Posterior cingulate gyrus (tissue), 11 donors: ENCODE measurements at regions not wholly inside any gene's neighbourhood (a gene's known extent, or its start where the extent isn't known, plus 50 kb on each side); places are given as distances from the start of the nearest gene placed in this dataset.

Source experiments
- DNase-seq, 10 donors: peaks; one replicate each; pipeline versions ENCODE4 v3.0.0 to v3.0.0-alpha.2; 2020 to 2021; ENCODE audit warnings: mixed read lengths in 3 of 10
- intact Hi-C: fragments of 100-400 bp; cut with DNase I; formaldehyde crosslinking; loops from one replicate; pipeline ENCODE4 v1.15.1; 2023

DNA sequence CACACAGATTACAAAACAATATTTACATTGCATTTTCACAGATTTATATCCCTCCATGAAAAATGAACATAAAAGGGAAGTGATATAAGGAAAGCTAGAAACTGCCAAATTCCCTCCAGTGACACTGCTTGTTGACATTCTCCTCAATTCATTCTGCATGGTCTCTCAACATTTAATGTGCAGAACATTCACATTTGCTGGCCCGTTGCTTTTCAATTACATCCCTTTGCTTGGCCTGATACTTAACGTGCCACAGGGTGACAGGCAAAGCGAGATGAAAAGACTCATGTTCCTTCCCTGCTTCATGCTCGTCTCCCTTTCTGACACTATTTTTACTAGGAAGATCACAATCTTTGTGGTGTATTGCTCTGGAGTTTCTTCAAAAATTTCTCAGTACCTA, 1019.7 kb upstream of the LRRN3 start:
- intact Hi-C loops, result no loop called here
- DNase-seq, result no peak

DNA sequence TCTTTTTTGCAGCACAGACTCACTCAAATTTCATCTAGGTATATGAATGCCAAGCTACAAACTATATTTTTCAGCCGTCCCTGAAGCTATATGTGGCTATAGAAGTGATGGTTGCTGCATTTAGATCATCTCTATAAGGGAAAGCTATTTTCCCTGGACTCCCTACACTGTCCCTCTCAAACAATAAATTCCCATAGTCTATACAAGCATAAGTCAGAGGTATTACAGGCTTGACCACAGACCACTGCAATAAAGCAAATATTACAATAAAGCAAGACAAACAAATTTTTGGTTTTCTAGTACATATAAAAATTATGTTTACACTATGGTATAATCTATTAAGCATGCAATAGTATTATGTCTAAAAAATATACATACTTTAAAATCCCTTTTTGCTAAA, 1015.5 kb upstream of the LRRN3 start:
- intact Hi-C loops, result no loop called here
- DNase-seq, result no peak

DNA sequence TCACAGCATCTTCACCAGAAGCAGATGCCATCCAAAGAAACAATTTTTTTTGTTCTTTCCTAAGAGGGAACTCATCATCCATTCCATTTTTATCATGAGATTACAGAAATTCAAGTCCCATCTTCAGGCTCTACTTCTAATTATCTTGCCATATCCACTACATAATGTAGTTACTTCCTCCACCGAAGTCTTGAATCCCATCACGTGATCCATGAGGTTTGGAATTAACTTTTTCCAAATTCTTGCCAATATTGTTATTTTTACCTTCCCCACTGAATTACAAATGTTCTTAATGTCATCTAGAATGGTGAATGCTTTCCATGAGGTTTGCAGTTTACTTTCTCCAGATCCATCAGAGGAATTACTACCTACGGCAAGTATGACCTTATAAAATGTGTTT, 1014.7 kb upstream of the LRRN3 start:
- DNase-seq, result no peak
- intact Hi-C loops, result no loop called here

DNA sequence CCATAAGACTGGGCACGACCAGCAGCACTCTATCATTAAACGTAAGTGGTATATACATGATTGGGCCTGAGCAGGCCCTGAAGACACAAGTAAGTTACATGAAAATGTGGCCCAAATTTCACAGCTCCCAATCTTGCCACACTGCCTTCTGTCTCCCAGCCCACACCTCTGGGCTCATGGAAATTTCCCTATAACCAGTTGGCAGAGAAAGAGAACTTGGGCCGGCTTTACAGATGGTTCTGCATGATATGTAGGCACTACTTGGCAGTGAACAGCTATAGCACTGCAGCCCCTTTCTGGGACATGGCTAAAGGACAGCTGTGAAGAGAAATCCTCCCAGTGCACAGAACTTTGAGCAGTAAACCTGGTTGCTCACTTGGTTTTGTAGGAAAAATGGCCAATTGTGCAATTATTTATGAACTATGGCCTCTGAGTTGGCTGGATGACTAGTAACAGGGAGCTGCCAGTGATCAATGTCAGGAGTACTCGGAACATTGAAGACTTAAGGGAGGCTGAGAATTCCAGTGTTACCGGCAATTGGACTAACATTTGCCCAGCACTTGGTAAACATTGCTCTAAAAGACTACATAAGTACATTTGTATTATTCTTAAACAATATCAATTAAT, 1006.6 kb upstream of the LRRN3 start:
- DNase-seq, result peak in 8 of 10 donors; percentile 27 to 88 (median 44)
- intact Hi-C loops, result no loop called here

DNA sequence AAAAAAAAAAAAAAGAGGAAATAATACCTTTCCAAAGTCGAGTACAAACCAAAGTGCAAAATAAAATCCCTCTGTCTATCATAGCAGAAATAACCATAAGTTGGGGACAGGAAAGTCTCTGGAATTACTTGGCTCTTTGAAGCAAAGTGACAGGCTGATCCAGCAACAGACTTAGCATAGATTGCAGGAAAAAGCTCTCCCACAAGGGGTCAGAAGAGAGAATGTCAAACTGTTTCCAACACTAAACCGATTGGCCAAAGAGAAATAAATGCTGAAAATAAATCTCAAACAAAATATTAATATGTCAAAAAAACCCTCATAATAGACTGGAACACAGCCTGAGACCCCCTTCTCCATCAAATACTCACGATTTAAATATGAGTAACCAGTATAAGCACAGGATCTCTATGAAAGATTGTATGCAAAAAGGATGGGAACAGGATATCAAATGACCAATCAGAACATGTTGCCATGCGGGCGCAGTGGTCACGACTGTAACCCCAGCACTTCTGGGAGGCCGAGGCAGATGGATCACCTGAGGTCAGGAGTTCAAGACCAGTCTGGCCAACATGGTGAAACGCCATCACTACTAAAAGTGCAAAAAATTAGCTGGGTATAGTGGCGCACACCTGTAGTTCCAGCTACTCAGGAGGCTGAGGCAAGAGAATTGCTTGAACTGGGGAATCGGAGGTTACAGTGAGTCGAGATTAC, 1000.7 kb upstream of the LRRN3 start:
- intact Hi-C loops, result no loop called here
- DNase-seq, result peak in 2 of 10 donors; percentile 55

DNA sequence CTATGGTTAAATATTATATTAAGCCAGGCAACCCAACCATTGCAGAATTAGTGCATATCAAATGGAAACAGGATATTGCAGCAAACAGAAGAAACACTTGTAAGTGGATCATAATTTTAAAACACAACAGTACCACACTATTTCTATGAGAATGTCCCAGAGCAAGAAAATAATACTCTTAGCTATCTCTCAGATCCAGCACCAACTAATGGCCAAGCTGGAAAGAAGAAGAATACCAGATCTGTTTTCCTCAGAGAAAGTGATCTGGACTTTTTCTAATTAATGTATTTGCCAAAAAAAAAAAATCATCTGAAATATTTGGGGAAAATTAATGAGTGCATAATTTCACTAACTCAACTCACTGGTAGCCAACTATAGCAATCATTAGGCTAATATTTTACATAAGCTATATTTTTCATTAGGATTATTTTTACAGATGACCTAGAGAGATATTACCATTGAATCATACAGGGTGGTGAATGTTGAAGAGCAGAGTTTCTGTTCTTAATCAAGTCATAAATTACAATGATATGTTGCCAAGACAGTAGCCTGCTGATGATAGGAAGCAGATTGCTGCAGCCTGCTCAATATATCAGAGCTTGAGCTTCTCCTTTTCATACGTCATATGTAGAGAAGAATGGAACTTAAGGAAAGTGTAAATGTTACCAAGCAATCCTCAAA, 995.4 kb upstream of the LRRN3 start:
- intact Hi-C loops, result no loop called here
- no peak for DNase-seq

DNA sequence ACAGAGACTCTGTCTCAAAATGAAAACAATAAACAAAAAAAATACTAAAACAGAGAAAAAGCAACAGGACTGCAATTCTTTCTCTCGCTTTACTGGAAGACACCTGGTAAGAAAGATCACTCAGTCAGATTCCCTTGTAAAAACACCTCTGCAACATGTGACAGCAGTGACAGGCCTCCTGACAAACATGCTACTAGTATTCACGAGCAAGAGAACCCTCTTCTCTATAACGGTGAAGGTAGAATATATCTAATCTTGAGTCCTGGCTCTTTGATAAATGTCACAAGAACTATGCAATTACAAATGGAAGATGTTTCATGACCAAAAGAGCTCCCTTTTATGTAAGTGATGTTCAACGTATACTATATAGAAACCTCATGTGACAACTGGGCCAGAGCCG, 986.7 kb upstream of the LRRN3 start:
- intact Hi-C loops, result no loop called here
- no peak for DNase-seq

DNA sequence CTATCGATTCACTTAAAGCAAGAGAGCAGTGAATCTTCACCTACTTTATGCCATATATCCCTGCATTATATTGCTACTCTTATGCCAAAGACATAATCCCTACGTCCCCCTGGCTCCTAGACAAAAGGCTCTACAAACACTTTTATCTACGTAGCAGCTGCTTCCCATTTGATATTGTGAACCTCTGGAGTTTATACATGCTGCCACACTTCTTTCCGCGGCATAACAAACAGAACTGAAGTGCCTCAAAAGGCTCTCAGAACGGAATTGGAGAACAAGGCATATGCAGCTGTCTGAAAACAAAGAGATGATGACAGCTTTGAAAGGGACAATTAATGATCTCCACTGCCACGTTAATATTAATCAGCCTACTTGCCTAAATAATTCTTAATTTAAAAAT, 985.6 kb upstream of the LRRN3 start:
- intact Hi-C loops, result no loop called here
- DNase-seq, result no peak

DNA sequence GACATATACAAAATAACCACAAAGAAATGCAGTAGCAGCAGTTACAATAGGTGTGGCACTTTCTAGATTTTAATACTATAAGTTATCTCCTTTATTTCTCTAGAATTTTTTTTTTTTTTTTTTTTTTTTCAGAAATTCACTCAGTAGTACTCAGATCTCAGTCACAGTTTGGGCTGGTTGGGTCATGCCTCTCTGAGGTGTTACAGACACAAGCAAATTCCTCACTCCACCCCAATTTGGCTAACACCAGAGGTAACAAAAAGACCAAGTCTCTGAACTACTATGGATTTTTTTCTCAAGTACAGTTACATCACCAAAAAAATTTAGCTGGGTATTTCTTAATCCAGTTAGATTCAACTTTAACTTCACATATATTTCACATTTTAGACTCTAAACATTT, 985.1 kb upstream of the LRRN3 start:
- DNase-seq, result no peak
- intact Hi-C loops, result no loop called here

DNA sequence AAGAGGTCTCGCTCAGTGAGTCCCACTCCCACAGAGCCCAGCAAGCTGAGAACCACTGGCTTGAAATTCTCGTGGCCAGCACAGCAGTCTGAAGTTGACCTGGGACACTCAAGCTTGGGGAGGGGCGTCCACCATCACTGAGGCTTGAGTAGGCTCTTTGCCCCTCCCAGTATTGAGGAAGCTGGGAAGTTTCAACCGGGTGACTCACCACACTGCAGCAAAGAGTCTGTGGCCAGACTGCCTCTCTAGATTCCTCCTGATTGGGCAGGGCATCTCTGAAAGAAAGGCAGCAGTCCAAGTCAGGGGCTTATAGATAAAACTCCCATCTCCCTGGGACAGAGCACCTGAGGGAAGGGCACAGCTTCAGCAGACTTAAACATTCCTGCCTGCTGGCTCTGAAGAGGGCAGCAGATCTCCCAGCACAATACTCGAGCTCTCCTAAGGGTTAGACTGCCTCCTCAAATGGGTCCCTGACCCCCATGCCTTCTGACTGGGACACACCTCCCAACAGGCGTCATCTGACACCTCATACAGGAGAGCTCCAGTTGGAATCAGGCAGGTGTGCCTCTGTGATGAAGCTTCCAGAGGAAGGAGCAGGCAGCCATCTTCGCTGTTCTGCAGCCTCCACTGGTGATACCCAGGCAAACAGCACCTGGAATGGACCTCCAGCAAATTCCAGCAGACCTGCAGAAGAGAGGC, 970.9 kb upstream of the LRRN3 start:
- peak in 1 of 10 donors; percentile 41 for DNase-seq

DNA sequence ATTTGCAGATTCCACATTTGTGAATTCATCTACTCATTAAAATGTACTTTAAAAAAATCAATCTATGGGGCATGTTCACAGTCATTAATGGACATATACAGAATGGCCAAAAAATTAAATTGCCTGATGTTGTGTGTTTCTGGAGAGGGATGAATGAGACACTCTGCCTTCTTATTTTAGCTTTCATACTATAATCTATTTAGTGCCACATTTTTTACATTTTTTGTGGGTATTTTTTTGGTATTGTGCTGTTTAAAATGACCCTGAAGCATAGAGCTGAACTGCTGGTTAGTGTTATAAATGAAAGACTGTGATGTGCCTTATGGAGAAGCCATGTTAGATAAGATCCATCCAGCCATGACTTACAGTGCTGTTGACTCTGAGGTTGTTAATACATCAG, 961.8 kb upstream of the LRRN3 start:
- intact Hi-C loops, result no loop called here

More for the DNA sequence above, 970.9 kb upstream of the LRRN3 start:
- intact Hi-C loops, result no loop called here

DNA sequence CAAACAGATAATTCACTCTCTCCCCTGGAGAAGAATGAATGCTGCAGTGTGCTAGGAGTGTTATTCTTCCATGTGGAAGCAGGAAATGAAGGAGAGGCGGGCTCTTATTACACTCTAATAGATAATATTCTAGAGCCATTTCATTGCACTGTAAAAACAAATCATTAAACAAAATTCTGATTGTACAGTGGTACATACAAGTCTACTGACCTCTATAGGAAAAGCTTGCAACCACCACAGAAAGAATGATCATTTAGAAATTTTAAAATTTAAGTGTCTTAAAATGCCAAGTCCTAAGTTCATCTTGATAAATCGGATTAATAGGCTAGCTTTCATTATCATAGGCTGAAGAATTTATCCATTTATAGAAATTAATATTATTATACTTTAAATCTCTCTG, 960.3 kb upstream of the LRRN3 start:
- intact Hi-C loops, result no loop called here
- no peak for DNase-seq

More for the DNA sequence above, 961.8 kb upstream of the LRRN3 start:
- no peak for DNase-seq

DNA sequence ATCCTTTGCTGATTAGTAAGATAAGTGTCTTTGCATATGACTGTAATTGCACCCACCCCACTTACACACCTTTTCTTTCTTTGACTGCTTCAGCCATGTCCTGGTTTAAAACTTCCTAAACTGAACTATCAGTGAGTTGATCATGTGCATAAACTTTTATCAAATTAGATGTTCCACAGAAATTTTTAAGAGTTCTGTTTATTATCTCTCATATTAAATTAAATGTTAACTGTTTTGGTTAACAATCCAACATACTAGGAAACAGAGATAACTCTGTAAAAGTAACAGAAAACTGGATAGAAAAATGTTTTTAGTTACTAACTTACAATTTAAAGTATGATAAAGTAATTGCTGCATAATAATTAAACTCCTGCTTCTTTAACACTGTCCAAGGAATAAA, 959.6 kb upstream of the LRRN3 start:
- intact Hi-C loops, result no loop called here
- DNase-seq, result no peak

DNA sequence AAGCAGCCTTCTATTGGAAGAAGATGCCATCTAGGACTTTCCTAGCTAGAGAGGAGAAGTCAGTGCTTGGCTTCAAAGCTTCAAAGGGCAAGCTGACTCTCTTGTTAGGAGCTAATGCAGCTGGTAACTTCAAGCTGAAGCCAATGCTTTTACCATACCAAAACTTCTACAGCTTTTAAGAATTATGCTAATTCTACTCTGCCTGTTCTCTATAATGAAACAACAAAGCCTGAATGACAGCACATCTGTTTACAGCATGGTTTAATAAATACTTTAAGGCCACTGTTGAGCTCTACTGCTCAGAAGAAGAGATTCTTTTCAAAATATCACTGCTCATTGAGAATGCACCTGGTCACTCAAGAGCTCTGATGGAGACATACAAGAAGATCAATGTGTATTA, 951.9 kb upstream of the LRRN3 start:
- DNase-seq, result no peak
- intact Hi-C loops, result no loop called here

DNA sequence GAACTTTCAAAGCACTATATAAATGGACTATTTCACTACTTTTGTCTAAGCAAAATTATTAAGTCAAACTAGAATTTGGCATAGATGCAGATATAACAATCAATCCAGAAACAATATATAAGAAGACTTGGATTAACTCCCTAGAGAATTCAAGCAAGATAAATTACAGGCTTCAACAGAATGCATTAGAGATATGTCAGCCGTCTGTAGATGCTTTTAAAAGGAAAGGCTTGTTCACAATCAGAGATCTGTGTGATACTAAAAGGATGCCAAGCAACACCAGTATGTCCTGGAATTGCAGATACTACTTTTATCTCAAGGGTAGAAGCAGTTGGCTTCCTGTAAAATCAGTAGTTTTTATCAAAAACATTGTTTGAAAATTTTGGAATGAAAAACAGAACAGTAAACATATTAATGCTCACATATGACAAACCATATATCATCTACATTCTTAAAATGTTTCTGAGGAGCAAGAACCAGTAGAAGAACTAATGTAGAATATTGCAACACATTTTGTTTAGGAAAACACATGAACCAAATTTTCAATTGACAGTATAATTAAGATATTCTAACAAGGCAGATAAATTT, 947.9 kb upstream of the LRRN3 start:
- DNase-seq, result no peak
- intact Hi-C loops, result no loop called here

DNA sequence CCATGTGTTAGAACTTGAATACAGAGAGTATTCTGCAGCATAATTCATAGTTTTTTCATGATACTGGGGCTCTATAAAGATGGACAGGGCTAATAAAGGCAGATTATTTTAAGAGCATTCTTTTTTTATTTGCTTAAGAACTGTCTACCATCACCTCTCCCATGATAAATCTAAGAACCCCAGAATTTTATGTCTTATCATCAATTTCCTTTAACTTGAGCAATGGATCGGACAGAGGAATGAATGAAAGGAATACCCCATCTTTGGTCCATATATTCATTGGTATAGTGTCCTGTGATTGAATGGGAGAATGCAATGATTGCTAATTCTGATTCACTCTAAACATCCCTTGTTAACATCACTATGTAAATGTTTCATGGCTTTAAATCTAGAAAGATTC, 946.3 kb upstream of the LRRN3 start:
- DNase-seq, result no peak
- intact Hi-C loops, result no loop called here

DNA sequence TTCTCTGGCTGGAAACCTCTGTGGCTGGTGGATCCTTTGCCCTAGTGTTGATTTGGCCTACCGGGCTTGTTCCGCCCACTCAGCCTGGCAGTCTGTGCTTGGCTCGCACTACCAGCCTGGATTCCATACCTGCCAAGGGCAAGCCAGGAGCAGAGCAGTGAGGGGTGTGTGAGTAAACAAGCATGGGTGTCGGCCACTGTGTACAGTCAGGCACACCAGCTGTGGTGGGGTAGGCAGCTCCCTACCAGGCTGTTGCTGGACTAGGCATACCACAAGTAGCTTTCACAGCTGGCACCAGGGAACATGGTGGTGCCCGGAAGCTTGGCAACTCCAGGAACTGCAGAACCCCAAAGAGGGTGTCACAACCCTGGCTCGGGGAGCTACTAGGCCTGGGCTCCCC, 942.9 kb upstream of the LRRN3 start:
- peak in 2 of 10 donors; percentile 39 to 48 for DNase-seq
- intact Hi-C loops, result no loop called here

DNA sequence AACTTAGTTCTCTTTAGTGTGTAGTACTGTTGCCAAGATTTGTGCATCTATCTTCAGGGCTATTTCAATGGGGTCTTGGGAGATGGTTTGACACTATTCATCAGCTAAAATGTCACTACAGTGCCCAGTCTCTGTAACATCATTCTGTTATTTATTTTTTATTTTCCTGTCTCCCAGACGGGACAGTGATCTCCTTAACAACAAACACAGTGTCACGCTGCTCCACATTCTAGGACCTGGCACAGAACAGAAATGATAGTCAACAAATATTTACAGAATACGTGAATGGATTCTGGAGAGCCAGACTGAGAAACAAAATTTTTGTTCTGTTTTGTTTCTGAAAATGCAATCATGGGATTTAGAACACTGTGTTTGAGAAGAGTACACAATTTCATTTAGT, 937.7 kb upstream of the LRRN3 start:
- DNase-seq, result no peak
- intact Hi-C loops, result no loop called here

DNA sequence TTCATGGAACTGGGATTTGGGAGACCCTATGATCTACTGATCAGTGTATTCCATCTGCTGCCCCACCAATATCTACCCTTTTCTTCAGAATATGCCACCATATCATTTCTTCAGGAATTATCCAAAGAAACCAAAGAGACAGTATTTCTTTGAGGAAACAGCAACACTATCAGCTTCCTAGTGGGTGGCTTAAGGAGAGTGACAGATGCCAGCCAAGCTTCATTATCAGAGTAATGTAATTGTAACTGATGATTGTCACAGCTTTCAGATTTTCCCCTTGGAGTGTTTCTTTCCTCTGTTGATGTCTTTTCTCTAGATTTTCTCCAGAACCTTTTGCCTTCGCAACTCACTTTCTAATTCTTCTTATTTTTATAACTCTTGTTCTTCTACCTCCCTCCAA, 934.4 kb upstream of the LRRN3 start:
- intact Hi-C loops, result no loop called here

DNA sequence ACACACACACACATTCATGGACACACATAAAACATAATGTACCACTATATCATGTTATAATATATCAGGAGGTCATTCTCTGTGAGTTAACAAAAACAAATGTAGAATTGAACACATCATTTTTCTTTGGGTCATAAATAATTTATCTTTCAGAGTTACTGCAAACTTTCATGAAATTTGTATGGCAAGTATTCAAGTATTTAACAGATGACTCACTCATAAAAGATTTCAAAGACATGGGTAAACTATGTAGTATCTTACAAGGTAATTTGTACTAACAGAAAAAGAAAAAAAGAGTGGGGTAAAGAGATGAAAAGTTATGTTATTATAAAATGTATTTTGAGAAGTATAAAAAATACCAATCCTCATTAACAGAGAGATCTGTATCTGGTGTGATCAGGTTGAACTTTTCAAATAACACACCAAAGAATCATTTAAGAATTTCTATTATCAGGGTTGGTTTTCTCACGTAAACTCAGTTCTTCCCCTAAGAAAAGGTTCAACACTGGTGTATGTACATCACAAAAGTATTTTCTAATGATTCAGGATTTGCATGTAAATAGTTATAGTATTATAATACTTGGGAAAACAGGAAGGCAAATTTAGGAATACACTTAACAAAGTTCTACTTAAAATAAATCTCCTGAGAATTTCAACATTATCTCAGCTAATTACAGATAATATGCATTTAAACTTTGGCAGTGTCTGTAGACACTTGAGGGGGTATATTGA, 933.1 kb upstream of the LRRN3 start:
- intact Hi-C loops, result no loop called here
- no peak for DNase-seq

More for the DNA sequence above, 934.4 kb upstream of the LRRN3 start:
- DNase-seq, result no peak
